ENCODE measurements at regions not wholly inside any gene's neighbourhood (a gene's known extent, or its start where the extent isn't known, plus 50 kb on each side); places are given as distances from the start of the nearest gene placed in this dataset.
A peak's percentile ranks its signal among the peaks of the same experiment; 100 is the strongest.

GRCh38 chr6:150668900-150669302 lies 69.2 kb downstream of the PLEKHG1 start:
- POLR2A ChIA-PET = no interaction called here
- DNase-seq = no peak
- CTCF ChIA-PET = interaction anchor here (0.6 kb wide), 1 partner anchor 17 kb away, joined by 3 read pairs; no protein-coding TSS in a partner anchor
- H3K27ac Mint-ChIP-seq = no peak overlapping the region
- H3K9me3 Mint-ChIP-seq = no peaks in the 10 kb centered on the region
- no peaks in the 10 kb centered on the region for H3K36me3 Mint-ChIP-seq (ENCODE audit: low read depth)
- H3K4me3 Mint-ChIP-seq = no peak overlapping the region
- H3K4me1 Mint-ChIP-seq = peaks cover 16% of the 10 kb centered on the region
- peaks cover 3% of the 10 kb centered on the region for H3K27me3 Mint-ChIP-seq

GRCh38 chr6:150670311-150670710 lies 70.6 kb downstream of the PLEKHG1 start:
- no peaks in the 10 kb centered on the region for H3K9me3 Mint-ChIP-seq
- DNase-seq = no peak
- H3K27me3 Mint-ChIP-seq = peaks cover 5% of the 10 kb centered on the region
- H3K4me3 Mint-ChIP-seq = no peak overlapping the region
- POLR2A ChIA-PET = no interaction called here
- no peak overlapping the region for H3K27ac Mint-ChIP-seq
- no peaks in the 10 kb centered on the region for H3K36me3 Mint-ChIP-seq (ENCODE audit: low read depth)
- H3K4me1 Mint-ChIP-seq = peaks cover 27% of the 10 kb centered on the region
- CTCF ChIA-PET = no interaction called here

- peaks cover 5% of the 10 kb centered on the region for H3K27me3 Mint-ChIP-seq
- H3K36me3 Mint-ChIP-seq (ENCODE audit: low read depth) = no peaks in the 10 kb centered on the region
- POLR2A ChIA-PET = no interaction called here
- no peak overlapping the region for H3K4me3 Mint-ChIP-seq
- H3K9me3 Mint-ChIP-seq = no peaks in the 10 kb centered on the region
- CTCF ChIA-PET = no interaction called here
- peaks cover 21% of the 10 kb centered on the region for H3K4me1 Mint-ChIP-seq
- no peak overlapping the region for H3K27ac Mint-ChIP-seq
- no peak for DNase-seq
Measured at GRCh38 chr6:150672800-150673199, 73.1 kb downstream of the PLEKHG1 start.

GRCh38 chr6:150673720-150674346 lies 74.1 kb downstream of the PLEKHG1 start:
- Mint-ChIP-seq H3K27me3 (peaks cover 5% of the 10 kb centered on the region), H3K4me1 (peaks cover 16% of the 10 kb centered on the region), H3K4me3 (no peak overlapping the region), H3K36me3 (ENCODE audit: low read depth) (no peaks in the 10 kb centered on the region), H3K27ac (no peak overlapping the region), H3K9me3 (no peaks in the 10 kb centered on the region)
- no peak for DNase-seq
- POLR2A ChIA-PET = no interaction called here
- CTCF ChIA-PET = no interaction called here

GRCh38 chr6:150676344-150676743 lies 76.7 kb downstream of the PLEKHG1 start:
- CTCF ChIA-PET = no interaction called here
- no peak for DNase-seq
- POLR2A ChIA-PET = no interaction called here
- Mint-ChIP-seq H3K9me3 (no peaks in the 10 kb centered on the region), H3K36me3 (ENCODE audit: low read depth) (no peaks in the 10 kb centered on the region), H3K4me3 (no peak overlapping the region), H3K4me1 (peaks cover 12% of the 10 kb centered on the region), H3K27me3 (peaks cover 5% of the 10 kb centered on the region), H3K27ac (no peak overlapping the region)

- peaks cover 3% of the 10 kb centered on the region for H3K27me3 Mint-ChIP-seq
- ChIA-PET POLR2A (no interaction called here), CTCF (no interaction called here)
- H3K27ac Mint-ChIP-seq = no peak overlapping the region
- no peaks in the 10 kb centered on the region for H3K36me3 Mint-ChIP-seq (ENCODE audit: low read depth)
- H3K4me1 Mint-ChIP-seq = peaks cover 12% of the 10 kb centered on the region
- DNase-seq = no peak
- no peak overlapping the region for H3K4me3 Mint-ChIP-seq
- no peaks in the 10 kb centered on the region for H3K9me3 Mint-ChIP-seq
Measured at GRCh38 chr6:150676772-150677171, 77.1 kb downstream of the PLEKHG1 start.

GRCh38 chr6:150680510-150680909 lies 80.8 kb downstream of the PLEKHG1 start:
- Mint-ChIP-seq H3K27me3 (no peaks in the 10 kb centered on the region), H3K36me3 (ENCODE audit: low read depth) (no peaks in the 10 kb centered on the region), H3K9me3 (no peaks in the 10 kb centered on the region), H3K4me3 (no peak overlapping the region), H3K4me1 (no peaks in the 10 kb centered on the region), H3K27ac (no peak overlapping the region)
- POLR2A ChIA-PET = no interaction called here
- no peak for DNase-seq
- CTCF ChIA-PET = no interaction called here

- no peaks in the 10 kb centered on the region for H3K36me3 Mint-ChIP-seq (ENCODE audit: low read depth)
- no peak for DNase-seq
- H3K4me1 Mint-ChIP-seq = no peaks in the 10 kb centered on the region
- H3K4me3 Mint-ChIP-seq = no peak overlapping the region
- H3K27ac Mint-ChIP-seq = no peak overlapping the region
- CTCF ChIA-PET = no interaction called here
- H3K27me3 Mint-ChIP-seq = no peaks in the 10 kb centered on the region
- POLR2A ChIA-PET = no interaction called here
- H3K9me3 Mint-ChIP-seq = no peaks in the 10 kb centered on the region
Measured at GRCh38 chr6:150681578-150682395, 82.1 kb downstream of the PLEKHG1 start.

GRCh38 chr6:150683320-150683719 lies 83.6 kb downstream of the PLEKHG1 start:
- H3K27ac Mint-ChIP-seq = no peak overlapping the region
- H3K36me3 Mint-ChIP-seq (ENCODE audit: low read depth) = no peaks in the 10 kb centered on the region
- ChIA-PET POLR2A (no interaction called here), CTCF (no interaction called here)
- no peak overlapping the region for H3K4me3 Mint-ChIP-seq
- H3K27me3 Mint-ChIP-seq = no peaks in the 10 kb centered on the region
- H3K9me3 Mint-ChIP-seq = no peaks in the 10 kb centered on the region
- H3K4me1 Mint-ChIP-seq = no peaks in the 10 kb centered on the region
- DNase-seq = no peak

- Mint-ChIP-seq H3K27me3 (no peaks in the 10 kb centered on the region), H3K27ac (no peak overlapping the region), H3K9me3 (no peaks in the 10 kb centered on the region), H3K4me1 (no peaks in the 10 kb centered on the region), H3K36me3 (ENCODE audit: low read depth) (no peaks in the 10 kb centered on the region), H3K4me3 (no peak overlapping the region)
- ChIA-PET CTCF (interaction anchor here (0.9 kb wide), 1 partner anchor 131 kb away, joined by 3 read pairs; no protein-coding TSS in a partner anchor), POLR2A (no interaction called here)
- DNase-seq = no peak
Measured at GRCh38 chr6:150684161-150684560, 84.5 kb downstream of the PLEKHG1 start.

- no peaks in the 10 kb centered on the region for H3K27me3 Mint-ChIP-seq
- POLR2A ChIA-PET = no interaction called here
- CTCF ChIA-PET = interaction anchor here (0.9 to 1.7 kb wide), 5 partner anchors 10 to 130 kb away, joined by 3 to 9 read pairs (median 3); no protein-coding TSS in a partner anchor
Measured at GRCh38 chr6:150684714-150685459, 85.2 kb downstream of the PLEKHG1 start.

GRCh38 chr6:150685860-150686259 lies 86.2 kb downstream of the PLEKHG1 start:
- Mint-ChIP-seq H3K27ac (no peak overlapping the region), H3K27me3 (no peaks in the 10 kb centered on the region), H3K36me3 (ENCODE audit: low read depth) (no peaks in the 10 kb centered on the region), H3K4me1 (no peaks in the 10 kb centered on the region), H3K9me3 (no peaks in the 10 kb centered on the region), H3K4me3 (no peak overlapping the region)
- CTCF ChIA-PET = interaction anchor here (0.7 to 2.2 kb wide), 11 partner anchors 9 to 268 kb away, joined by 3 to 9 read pairs (median 3); no protein-coding TSS in a partner anchor
- POLR2A ChIA-PET = no interaction called here
- peak; percentile 56 for DNase-seq

More at GRCh38 chr6:150684714-150685459, 85.2 kb downstream of the PLEKHG1 start:
- Mint-ChIP-seq H3K36me3 (ENCODE audit: low read depth) (no peaks in the 10 kb centered on the region), H3K4me3 (no peak overlapping the region), H3K4me1 (no peaks in the 10 kb centered on the region), H3K27ac (no peak overlapping the region), H3K9me3 (no peaks in the 10 kb centered on the region)
- DNase-seq = no peak

- Mint-ChIP-seq H3K27ac (no peak overlapping the region), H3K27me3 (no peaks in the 10 kb centered on the region), H3K4me1 (no peaks in the 10 kb centered on the region), H3K36me3 (ENCODE audit: low read depth) (no peaks in the 10 kb centered on the region), H3K4me3 (no peak overlapping the region), H3K9me3 (no peaks in the 10 kb centered on the region)
- ChIA-PET CTCF (interaction anchor here (0.7 to 2.2 kb wide), 10 partner anchors 9 to 269 kb away, joined by 3 to 9 read pairs (median 4); no protein-coding TSS in a partner anchor), POLR2A (interaction anchor here (1.2 kb wide), 1 partner anchor 268 kb away, joined by 3 read pairs; no protein-coding TSS in a partner anchor)
- no peak for DNase-seq
Measured at GRCh38 chr6:150686566-150686965, 86.9 kb downstream of the PLEKHG1 start.
